ENCODE measurements at regions not wholly inside any gene's neighbourhood (a gene's known extent, or its start where the extent isn't known, plus 50 kb on each side); places are given as distances from the start of the nearest gene placed in this dataset.

DNA sequence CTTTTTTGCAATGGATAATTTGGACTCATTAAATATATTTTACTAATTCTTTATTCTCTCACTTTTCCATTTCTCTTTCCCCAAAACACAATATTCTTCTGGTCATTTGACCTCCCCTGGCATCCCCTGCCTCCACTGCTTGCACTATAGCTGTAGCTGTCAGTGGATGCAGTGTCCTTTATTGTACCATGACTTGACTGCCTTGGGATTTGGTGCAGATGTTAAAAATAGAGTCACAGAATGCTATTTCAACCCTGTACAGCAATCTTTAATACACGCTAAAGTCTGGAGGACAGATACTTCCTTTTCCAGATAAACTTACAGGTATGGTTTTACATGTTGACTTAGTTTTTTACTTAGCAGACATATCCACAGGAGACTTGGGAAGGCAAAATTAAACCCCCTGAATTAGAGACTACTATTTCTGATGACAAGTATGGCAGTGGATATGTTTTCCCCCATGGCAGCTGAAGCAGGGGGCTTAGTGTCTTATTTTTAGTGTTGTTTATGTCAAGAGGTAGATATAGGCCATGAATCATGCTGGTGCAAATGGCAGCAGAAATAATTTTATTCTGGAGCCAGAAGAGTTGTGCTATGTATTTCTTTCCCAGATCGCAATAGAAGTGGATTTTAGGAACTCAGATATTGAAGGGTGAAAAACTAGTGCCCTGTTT lies 461.4 kb downstream of the NAF1 start:
- Mint-ChIP-seq H3K4me3 (no peak overlapping the region), H3K9me3 (no peaks in the 10 kb centered on the region), H3K4me1 (no peaks in the 10 kb centered on the region), H3K27me3 (no peaks in the 10 kb centered on the region), H3K27ac (no peak overlapping the region), H3K36me3 (no peaks in the 10 kb centered on the region)
- CTCF ChIA-PET: no interaction called here
- DNase-seq: no peak

DNA sequence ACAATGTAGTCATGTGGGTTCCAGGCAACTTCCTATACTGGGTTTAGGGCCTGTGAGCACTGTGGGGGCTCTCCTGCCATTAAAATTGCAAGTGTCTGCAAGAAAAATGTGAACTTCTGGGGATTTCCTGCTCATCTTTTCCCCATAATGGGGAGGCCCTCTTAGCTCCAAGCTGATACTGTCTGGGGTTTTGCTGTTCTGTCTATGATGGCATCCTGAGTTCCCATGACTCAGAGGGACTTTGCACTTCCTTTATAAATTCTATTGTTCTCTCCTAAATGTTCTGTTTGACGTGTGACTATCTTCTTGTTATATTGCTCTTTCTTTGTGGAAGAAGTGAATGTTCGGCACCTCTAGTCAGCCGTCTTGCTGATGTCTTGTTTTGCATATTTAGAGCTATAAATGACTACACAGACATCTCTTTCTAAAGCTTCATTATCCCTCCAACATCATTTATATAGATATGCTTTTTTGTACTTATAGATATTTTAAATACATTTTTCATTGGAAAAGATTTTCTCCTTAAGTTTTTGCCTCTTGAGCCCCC lies 465.8 kb downstream of the NAF1 start:
- H3K9me3 Mint-ChIP-seq: peaks cover 4% of the 10 kb centered on the region
- no peaks in the 10 kb centered on the region for H3K36me3 Mint-ChIP-seq
- no peak for DNase-seq
- no peaks in the 10 kb centered on the region for H3K4me1 Mint-ChIP-seq
- H3K27ac Mint-ChIP-seq: no peak overlapping the region
- H3K27me3 Mint-ChIP-seq: no peaks in the 10 kb centered on the region
- CTCF ChIA-PET: no interaction called here
- H3K4me3 Mint-ChIP-seq: no peak overlapping the region

DNA sequence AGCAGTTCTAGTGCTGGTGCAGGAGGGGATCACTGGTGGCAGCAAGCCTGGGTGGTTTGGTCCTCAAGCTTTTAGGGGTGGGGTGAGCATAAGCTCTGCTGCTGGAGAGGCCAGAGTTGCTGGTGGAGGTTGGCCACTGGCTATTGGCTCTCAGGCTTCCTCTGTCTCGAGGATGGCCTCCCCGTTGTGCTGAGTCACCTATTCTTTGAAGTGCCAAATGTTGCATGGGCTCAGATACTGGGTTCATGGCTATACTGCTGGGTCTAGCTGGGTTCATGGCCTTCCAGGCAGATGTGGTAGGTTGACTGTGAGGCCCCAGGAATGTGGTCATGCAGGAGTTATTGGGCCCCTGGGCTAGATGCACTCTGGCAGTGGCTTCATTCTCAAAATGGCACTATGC lies 466.3 kb downstream of the NAF1 start:
- Mint-ChIP-seq H3K27me3 (no peaks in the 10 kb centered on the region), H3K36me3 (no peaks in the 10 kb centered on the region), H3K4me1 (no peaks in the 10 kb centered on the region), H3K4me3 (no peak overlapping the region), H3K27ac (no peak overlapping the region), H3K9me3 (peaks cover 4% of the 10 kb centered on the region)
- CTCF ChIA-PET: no interaction called here
- DNase-seq: no peak

DNA sequence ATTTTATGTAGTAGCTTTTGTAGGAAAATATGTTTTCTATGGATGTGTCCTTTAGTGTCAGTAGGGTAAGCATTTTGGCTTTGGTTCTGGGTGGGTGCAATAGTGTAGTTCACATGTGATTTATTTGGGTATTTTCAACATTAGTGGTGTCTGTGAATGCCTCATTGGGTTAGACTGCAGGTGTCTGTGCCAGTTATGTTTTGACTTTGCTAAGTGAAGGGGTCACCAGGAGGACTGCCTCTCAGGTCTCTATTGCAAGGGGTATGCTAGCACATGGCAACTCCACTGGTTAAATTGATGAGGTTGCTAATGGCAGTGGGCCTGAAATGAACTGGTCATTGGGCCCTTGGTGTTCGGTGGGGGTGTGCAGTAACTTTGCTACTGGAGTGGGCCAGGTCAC lies 467.1 kb downstream of the NAF1 start:
- Mint-ChIP-seq H3K27me3 (no peaks in the 10 kb centered on the region), H3K9me3 (peaks cover 4% of the 10 kb centered on the region), H3K4me3 (no peak overlapping the region), H3K4me1 (no peaks in the 10 kb centered on the region), H3K36me3 (no peaks in the 10 kb centered on the region), H3K27ac (no peak overlapping the region)
- DNase-seq: no peak
- CTCF ChIA-PET: no interaction called here

DNA sequence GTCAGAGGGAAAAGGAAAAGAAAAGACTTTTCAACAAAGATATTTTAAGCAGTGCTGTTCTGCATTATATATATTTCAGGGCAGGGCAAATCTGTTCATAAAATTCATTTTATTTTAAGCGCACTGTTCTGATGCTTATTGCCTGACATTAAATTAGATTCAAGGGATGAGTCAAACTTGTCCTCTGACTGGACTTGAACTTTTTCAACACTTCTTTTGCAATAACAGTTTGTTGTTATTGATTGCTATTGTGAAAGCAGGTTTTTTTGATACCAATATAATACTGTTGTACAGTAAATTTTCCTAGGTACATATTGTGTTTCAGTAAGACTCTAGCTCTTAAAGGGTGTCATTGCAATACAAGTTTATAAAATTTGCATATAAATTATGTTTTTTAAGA lies 481.3 kb downstream of the NAF1 start:
- no peaks in the 10 kb centered on the region for H3K36me3 Mint-ChIP-seq
- H3K4me1 Mint-ChIP-seq: no peaks in the 10 kb centered on the region
- H3K27ac Mint-ChIP-seq: no peak overlapping the region
- no peaks in the 10 kb centered on the region for H3K27me3 Mint-ChIP-seq
- no peak overlapping the region for H3K4me3 Mint-ChIP-seq
- H3K9me3 Mint-ChIP-seq: no peaks in the 10 kb centered on the region
- no peak for DNase-seq
- CTCF ChIA-PET: no interaction called here

DNA sequence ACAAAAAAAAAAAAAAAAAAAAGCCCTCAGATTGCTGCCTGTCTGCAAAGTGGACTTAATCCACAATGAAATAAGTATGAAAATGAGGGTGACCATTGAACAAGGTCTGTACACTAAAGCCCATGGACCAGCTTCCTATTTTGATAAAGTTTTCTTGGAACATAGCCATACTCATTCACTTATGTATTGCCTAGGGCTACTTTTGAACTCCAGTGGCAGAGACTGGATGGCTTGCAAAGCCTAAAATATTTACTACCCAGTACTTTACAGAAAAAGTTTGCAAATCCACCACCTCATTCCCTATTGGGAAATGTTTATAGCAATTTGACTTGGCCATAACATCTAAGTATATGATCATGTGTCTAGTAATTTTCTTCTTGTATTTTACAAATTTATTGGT lies 481.7 kb downstream of the NAF1 start:
- H3K27ac Mint-ChIP-seq: no peak overlapping the region
- no peaks in the 10 kb centered on the region for H3K27me3 Mint-ChIP-seq
- H3K9me3 Mint-ChIP-seq: no peaks in the 10 kb centered on the region
- DNase-seq: no peak
- CTCF ChIA-PET: no interaction called here
- H3K4me1 Mint-ChIP-seq: no peaks in the 10 kb centered on the region
- H3K36me3 Mint-ChIP-seq: no peaks in the 10 kb centered on the region
- no peak overlapping the region for H3K4me3 Mint-ChIP-seq

DNA sequence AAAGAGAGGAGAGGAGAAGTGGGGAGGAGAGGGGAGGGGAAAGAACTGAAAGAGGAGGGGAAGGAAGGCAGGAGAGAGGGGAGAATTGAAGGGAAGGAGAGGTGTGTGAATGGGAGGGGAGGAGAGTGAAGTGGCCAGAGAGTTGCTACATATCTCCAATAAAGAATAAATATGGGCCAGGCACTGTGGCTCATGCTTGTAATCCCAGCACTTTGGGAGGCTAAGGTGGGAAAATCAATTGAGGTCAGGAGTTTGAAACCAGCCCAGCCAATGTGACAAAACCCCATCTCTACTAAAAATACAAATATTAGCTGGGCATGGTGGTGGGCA lies 482.4 kb downstream of the NAF1 start:
- no peaks in the 10 kb centered on the region for H3K27me3 Mint-ChIP-seq
- no peaks in the 10 kb centered on the region for H3K9me3 Mint-ChIP-seq
- CTCF ChIA-PET: no interaction called here
- H3K36me3 Mint-ChIP-seq: no peaks in the 10 kb centered on the region
- no peak for DNase-seq
- H3K4me3 Mint-ChIP-seq: no peak overlapping the region
- no peak overlapping the region for H3K27ac Mint-ChIP-seq
- no peaks in the 10 kb centered on the region for H3K4me1 Mint-ChIP-seq

DNA sequence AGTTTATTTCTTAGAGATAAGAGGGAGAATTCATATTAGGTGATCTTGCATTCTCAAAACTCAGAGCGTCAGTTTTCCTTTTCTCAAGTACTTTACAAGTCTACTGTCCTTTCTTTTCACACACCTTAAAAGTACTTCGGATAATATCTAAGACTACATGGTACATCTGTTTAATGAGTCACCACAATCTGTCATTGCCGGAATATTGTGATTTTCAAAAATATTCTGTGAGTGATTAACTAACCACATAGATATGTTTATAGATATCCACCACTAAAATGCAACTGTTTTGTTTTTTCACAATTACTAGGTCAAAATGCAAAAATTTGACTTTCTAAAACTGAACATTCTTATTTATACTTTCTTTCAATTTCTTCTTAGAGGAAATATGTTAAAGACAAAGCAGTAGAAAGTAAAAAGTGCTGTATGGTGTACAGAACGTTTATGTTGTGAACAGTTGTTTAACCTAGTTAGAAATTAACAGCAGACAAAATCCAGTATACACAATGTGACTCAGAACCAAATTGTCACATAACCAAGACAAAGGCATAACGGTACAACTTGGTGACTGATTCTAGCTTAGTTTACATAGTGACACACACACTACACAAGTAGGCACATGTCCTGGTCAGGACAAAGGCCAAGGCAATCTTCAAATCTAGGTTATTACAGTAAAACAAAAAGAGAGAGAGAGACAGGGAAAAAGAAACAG lies 482.9 kb downstream of the NAF1 start:
- Mint-ChIP-seq H3K27ac (no peak overlapping the region), H3K4me1 (no peaks in the 10 kb centered on the region), H3K9me3 (no peaks in the 10 kb centered on the region), H3K27me3 (no peaks in the 10 kb centered on the region), H3K36me3 (no peaks in the 10 kb centered on the region), H3K4me3 (no peak overlapping the region)
- no peak for DNase-seq
- CTCF ChIA-PET: no interaction called here

DNA sequence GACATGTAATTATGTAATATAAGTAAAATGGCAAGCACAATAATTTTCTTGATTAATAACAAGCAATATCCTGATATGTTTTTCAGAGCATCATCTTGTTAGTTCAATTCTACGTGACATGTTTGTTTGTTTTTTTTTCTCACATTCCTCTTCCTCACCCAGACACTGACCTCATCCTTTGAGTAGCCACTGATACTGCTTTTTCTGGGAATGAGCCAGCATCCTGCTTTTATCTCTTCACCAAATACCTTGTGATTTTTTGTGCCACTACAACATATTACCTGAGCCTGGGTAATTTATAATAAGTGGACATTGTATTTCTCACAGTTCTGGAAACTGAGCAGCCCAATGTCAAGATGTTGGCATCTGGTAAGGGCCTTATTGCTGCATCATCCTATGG lies 484.0 kb downstream of the NAF1 start:
- no peak for DNase-seq
- Mint-ChIP-seq H3K4me1 (no peaks in the 10 kb centered on the region), H3K27me3 (no peaks in the 10 kb centered on the region), H3K27ac (no peak overlapping the region), H3K4me3 (no peak overlapping the region), H3K9me3 (peaks cover 4% of the 10 kb centered on the region), H3K36me3 (no peaks in the 10 kb centered on the region)
- CTCF ChIA-PET: no interaction called here

DNA sequence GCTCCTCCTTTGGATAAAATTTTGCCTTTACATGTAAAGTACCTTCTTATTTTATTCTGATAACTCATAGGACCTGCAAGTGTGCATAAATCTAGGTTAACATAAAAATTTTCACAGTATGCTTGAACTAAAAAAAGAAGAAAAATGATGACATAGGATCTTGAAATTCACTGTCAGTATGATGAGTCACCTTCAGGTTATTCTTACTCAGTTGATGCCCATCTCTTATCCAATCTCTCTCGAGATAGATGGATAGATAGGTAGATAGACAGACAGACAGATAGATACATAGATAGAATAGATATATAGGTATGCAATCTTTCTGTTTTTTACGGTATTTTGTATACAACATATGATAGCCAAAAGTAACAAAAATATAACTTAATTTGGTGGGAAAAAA lies 485.5 kb downstream of the NAF1 start:
- H3K4me3 Mint-ChIP-seq: no peak overlapping the region
- no peak overlapping the region for H3K27ac Mint-ChIP-seq
- H3K4me1 Mint-ChIP-seq: no peaks in the 10 kb centered on the region
- no peaks in the 10 kb centered on the region for H3K27me3 Mint-ChIP-seq
- H3K36me3 Mint-ChIP-seq: no peaks in the 10 kb centered on the region
- DNase-seq: no peak
- CTCF ChIA-PET: no interaction called here
- H3K9me3 Mint-ChIP-seq: peaks cover 9% of the 10 kb centered on the region

DNA sequence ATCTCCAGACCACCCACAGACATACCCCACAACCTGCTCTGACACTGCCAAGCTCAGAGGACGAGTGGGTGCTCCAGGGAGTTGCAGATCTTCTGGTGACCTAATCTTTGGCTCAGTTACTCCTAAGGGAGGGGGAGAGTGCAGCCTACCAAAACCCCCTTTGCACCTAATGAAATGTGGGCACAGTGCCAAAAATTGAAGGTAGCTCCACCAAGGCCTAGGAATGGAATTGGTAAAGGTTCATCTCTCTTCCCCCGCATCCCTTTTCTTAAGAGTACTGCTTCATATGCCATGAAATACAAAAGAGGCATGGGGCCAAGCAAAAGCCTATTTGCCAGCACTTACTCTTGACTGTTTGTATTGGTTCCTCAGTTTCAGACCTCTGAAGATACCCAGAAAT lies 491.0 kb downstream of the NAF1 start:
- Mint-ChIP-seq H3K9me3 (peaks cover 12% of the 10 kb centered on the region), H3K36me3 (no peaks in the 10 kb centered on the region), H3K27me3 (no peaks in the 10 kb centered on the region), H3K4me1 (no peaks in the 10 kb centered on the region), H3K27ac (no peak overlapping the region), H3K4me3 (no peak overlapping the region)
- CTCF ChIA-PET: no interaction called here
- no peak for DNase-seq

DNA sequence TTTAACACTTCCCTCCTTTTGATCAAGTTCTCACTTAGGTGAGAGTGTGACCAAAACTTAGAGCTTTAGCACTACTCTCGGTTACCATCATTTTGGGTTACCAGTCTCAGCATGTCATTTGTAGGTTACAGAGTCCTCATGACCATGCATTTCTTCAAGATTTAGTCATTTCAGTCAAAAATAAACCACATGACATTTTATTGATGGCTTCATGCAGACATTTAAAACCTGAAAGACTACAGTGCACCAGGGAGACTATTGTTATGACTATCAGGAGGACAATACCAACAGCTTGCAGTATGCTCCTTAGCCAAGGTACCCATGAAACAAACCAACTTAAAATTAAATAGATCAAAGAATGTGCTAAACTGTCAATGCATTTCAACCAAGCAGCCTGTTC lies 498.1 kb upstream of the FSTL5 start:
- no peak overlapping the region for H3K27ac Mint-ChIP-seq
- H3K4me3 Mint-ChIP-seq: no peak overlapping the region
- CTCF ChIA-PET: no interaction called here
- H3K4me1 Mint-ChIP-seq: no peaks in the 10 kb centered on the region
- H3K27me3 Mint-ChIP-seq: no peaks in the 10 kb centered on the region
- H3K36me3 Mint-ChIP-seq: no peaks in the 10 kb centered on the region
- no peak for DNase-seq
- H3K9me3 Mint-ChIP-seq: no peaks in the 10 kb centered on the region

DNA sequence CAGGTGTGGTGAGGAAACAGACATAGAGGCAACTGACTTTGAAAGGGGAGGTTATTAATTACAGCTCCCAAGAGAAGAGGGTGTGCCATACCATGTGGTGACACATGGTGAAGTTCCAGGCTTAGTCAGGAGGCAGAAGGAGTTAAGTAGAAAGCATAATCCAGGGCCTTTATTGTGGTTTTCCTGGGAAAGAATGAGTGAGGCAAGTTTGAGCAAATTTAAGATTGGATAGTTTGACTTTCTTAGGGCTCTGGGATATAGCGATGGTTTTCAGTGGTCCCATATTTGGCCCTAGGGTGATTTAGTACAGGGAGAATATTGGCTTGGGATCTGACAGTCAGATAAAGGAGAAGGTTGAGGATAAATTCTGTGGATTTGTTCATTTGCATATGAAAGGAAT lies 495.9 kb upstream of the FSTL5 start:
- Mint-ChIP-seq H3K27ac (no peak overlapping the region), H3K4me3 (no peak overlapping the region), H3K4me1 (no peaks in the 10 kb centered on the region), H3K36me3 (no peaks in the 10 kb centered on the region), H3K27me3 (no peaks in the 10 kb centered on the region), H3K9me3 (no peaks in the 10 kb centered on the region)
- DNase-seq: no peak
- CTCF ChIA-PET: no interaction called here

DNA sequence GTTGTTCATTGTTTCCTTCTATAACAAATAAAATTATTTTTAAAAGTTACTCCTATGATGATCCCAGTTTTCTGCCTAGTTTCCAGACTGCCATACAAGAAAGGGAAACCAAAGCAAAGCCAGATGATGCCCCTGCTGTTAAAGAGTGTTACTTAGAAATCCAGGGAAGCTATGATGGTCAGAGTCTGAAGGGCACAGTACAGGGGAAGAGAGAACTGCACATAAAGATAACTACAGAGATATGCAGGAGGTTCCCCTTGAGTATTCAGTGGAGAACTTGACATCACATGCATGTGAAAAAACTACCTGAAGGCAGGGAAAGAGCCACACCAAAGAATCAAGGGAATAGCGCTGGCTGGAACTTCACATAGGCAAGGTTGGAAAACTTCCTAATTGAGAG lies 494.2 kb upstream of the FSTL5 start:
- no peaks in the 10 kb centered on the region for H3K36me3 Mint-ChIP-seq
- no peaks in the 10 kb centered on the region for H3K9me3 Mint-ChIP-seq
- no peak for DNase-seq
- H3K27ac Mint-ChIP-seq: no peak overlapping the region
- CTCF ChIA-PET: no interaction called here
- no peaks in the 10 kb centered on the region for H3K27me3 Mint-ChIP-seq
- no peak overlapping the region for H3K4me3 Mint-ChIP-seq
- H3K4me1 Mint-ChIP-seq: no peaks in the 10 kb centered on the region

DNA sequence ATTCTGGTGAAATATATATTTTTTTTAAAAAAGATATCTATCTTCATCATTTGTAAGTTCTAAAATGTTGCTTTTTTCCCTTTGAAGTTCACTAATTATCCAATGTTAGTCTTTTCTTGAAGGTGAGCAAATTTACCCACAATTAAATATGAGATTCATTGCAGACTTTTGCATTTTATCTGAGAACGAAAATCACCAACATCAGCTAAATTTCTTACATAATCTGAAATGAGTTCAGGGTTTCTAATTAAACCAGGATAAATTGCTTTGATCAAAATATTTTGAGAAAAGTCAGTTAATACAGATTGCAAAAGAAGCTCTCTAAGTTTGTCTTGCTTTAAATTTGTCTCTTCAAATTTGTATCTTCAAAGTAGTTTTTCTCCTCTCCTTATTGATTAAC lies 486.4 kb upstream of the FSTL5 start:
- DNase-seq: no peak
- no peaks in the 10 kb centered on the region for H3K27me3 Mint-ChIP-seq
- H3K9me3 Mint-ChIP-seq: peaks cover 3% of the 10 kb centered on the region
- H3K27ac Mint-ChIP-seq: no peak overlapping the region
- CTCF ChIA-PET: no interaction called here
- no peak overlapping the region for H3K4me3 Mint-ChIP-seq
- H3K4me1 Mint-ChIP-seq: no peaks in the 10 kb centered on the region
- no peaks in the 10 kb centered on the region for H3K36me3 Mint-ChIP-seq

All from activated naive CD4-positive, alpha-beta T cell treated with anti-CD3 and anti-CD28 coated beads, Interleukin-2, amount 10 ng/mL, durations not matched to agents 7 days and 5 days (primary cell).